ENCODE measurements at regions not wholly inside any gene's neighbourhood (a gene's known extent, or its start where the extent isn't known, plus 50 kb on each side); places are given as distances from the start of the nearest gene placed in this dataset.

GRCh38 chr17:72412650-72413076 lies 291.8 kb downstream of the SOX9 start:
- Histone ChIP-seq H3K36me3 (no peaks in the 10 kb centered on the region), H3K4me3 (no peak overlapping the region), H3K27ac (no peak overlapping the region), H3K4me1 (peaks cover under 1% of the 10 kb centered on the region), H3K27me3 (ENCODE audit: low read depth) (no peaks in the 10 kb centered on the region), H3K9me3 (peaks cover 8% of the 10 kb centered on the region)
- intact Hi-C loops (cut with DNase I): no loop called here
- TF ChIP-seq CTCF (IDR thresholded peaks at IDR 0.05): no peak
- no peak for DNase-seq
- no peak for ATAC-seq

GRCh38 chr17:72413077-72414031 lies 292.5 kb downstream of the SOX9 start:
- Histone ChIP-seq H3K4me3 (no peak overlapping the region), H3K4me1 (no peaks in the 10 kb centered on the region), H3K36me3 (no peaks in the 10 kb centered on the region), H3K9me3 (peaks cover 9% of the 10 kb centered on the region), H3K27ac (no peak overlapping the region), H3K27me3 (ENCODE audit: low read depth) (no peaks in the 10 kb centered on the region)
- ATAC-seq (no peak), DNase-seq (no peak)
- intact Hi-C loops (cut with DNase I): no loop called here
- no peak for TF ChIP-seq CTCF (IDR thresholded peaks at IDR 0.05)

- TF ChIP-seq CTCF (IDR thresholded peaks at IDR 0.05): no peak
- Histone ChIP-seq H3K9me3 (peaks cover 9% of the 10 kb centered on the region), H3K4me1 (no peaks in the 10 kb centered on the region), H3K27ac (no peak overlapping the region), H3K27me3 (ENCODE audit: low read depth) (no peaks in the 10 kb centered on the region), H3K4me3 (no peak overlapping the region), H3K36me3 (no peaks in the 10 kb centered on the region)
- ATAC-seq (no peak), DNase-seq (no peak)
- intact Hi-C loops (cut with DNase I): no loop called here
Observed at GRCh38 chr17:72414032-72414396, 293.2 kb downstream of the SOX9 start.

GRCh38 chr17:72414967-72415853 lies 294.4 kb downstream of the SOX9 start:
- DNase-seq (no peak), ATAC-seq (no peak)
- H3K36me3 ChIP-seq: no peaks in the 10 kb centered on the region
- H3K4me1 ChIP-seq: no peaks in the 10 kb centered on the region
- H3K4me3 ChIP-seq: no peak overlapping the region
- H3K9me3 ChIP-seq: peaks cover 9% of the 10 kb centered on the region
- no peak overlapping the region for H3K27ac ChIP-seq
- TF ChIP-seq CTCF (IDR thresholded peaks at IDR 0.05): no peak
- no peaks in the 10 kb centered on the region for H3K27me3 ChIP-seq (ENCODE audit: low read depth)
- intact Hi-C loops (cut with DNase I): no loop called here

- no peak for TF ChIP-seq CTCF (IDR thresholded peaks at IDR 0.05)
- Histone ChIP-seq H3K27me3 (ENCODE audit: low read depth) (no peaks in the 10 kb centered on the region), H3K27ac (no peak overlapping the region), H3K4me1 (no peaks in the 10 kb centered on the region), H3K4me3 (no peak overlapping the region), H3K9me3 (peaks cover 9% of the 10 kb centered on the region), H3K36me3 (no peaks in the 10 kb centered on the region)
- ATAC-seq (no peak), DNase-seq (no peak)
- intact Hi-C loops (cut with DNase I): no loop called here
Observed at GRCh38 chr17:72416054-72416675, 295.3 kb downstream of the SOX9 start.
